Globus pallidus (tissue), 1 donor: ENCODE measurements at regions not wholly inside any gene's neighbourhood (a gene's known extent, or its start where the extent isn't known, plus 50 kb on each side); places are given as distances from the start of the nearest gene placed in this dataset.
A peak's percentile ranks its signal among the peaks of the same experiment; 100 is the strongest.

ENCODE experiments used
- DNase-seq: peaks from one replicate; pipeline ENCODE4 v3.0.0-alpha.2; 2015; ENCODE audit warnings: low spot score

- DNase-seq = no peak
These were observed 460.3 kb downstream of the MEIS1 start for GRCh38 chr2:66895206-66895605.

- DNase-seq = no peak
These were observed 461.2 kb downstream of the MEIS1 start for GRCh38 chr2:66896131-66896530.

- no peak for DNase-seq
These were observed 462.3 kb downstream of the MEIS1 start for GRCh38 chr2:66897181-66897580.

- DNase-seq = no peak
These were observed 462.8 kb downstream of the MEIS1 start for GRCh38 chr2:66897691-66898150.

GRCh38 chr2:66899109-66899508, 464.2 kb downstream of the MEIS1 start:
- no peak for DNase-seq

GRCh38 chr2:66899648-66900047, 464.7 kb downstream of the MEIS1 start:
- DNase-seq = no peak

- DNase-seq = no peak
These were observed 466.4 kb downstream of the MEIS1 start for GRCh38 chr2:66901344-66901743.

GRCh38 chr2:66903183-66903582, 468.3 kb downstream of the MEIS1 start:
- DNase-seq = no peak

- no peak for DNase-seq
These were observed 469.0 kb downstream of the MEIS1 start for GRCh38 chr2:66903745-66904465.

GRCh38 chr2:66915237-66915636, 480.3 kb downstream of the MEIS1 start:
- DNase-seq = no peak

GRCh38 chr2:66919286-66919685, 477.8 kb upstream of the ETAA1 start:
- DNase-seq = no peak

- no peak for DNase-seq
These were observed 476.7 kb upstream of the ETAA1 start for GRCh38 chr2:66920415-66920814.

- no peak for DNase-seq
These were observed 472.0 kb upstream of the ETAA1 start for GRCh38 chr2:66925128-66925527.

- no peak for DNase-seq
These were observed 470.5 kb upstream of the ETAA1 start for GRCh38 chr2:66926594-66927112.

GRCh38 chr2:66929632-66930338, 467.3 kb upstream of the ETAA1 start:
- no peak for DNase-seq

GRCh38 chr2:66930339-66931220, 466.6 kb upstream of the ETAA1 start:
- no peak for DNase-seq

GRCh38 chr2:66938471-66938967, 458.6 kb upstream of the ETAA1 start:
- DNase-seq = no peak

- DNase-seq = no peak
These were observed 457.1 kb upstream of the ETAA1 start for GRCh38 chr2:66940080-66940479.

GRCh38 chr2:66948234-66948633, 448.9 kb upstream of the ETAA1 start:
- peak; percentile 24 for DNase-seq

- no peak for DNase-seq
These were observed 439.9 kb upstream of the ETAA1 start for GRCh38 chr2:66957198-66957597.

- no peak for DNase-seq
These were observed 439.5 kb upstream of the ETAA1 start for GRCh38 chr2:66957677-66958076.

GRCh38 chr2:66960161-66960560, 437.0 kb upstream of the ETAA1 start:
- no peak for DNase-seq
